GM12865 (cell line): ENCODE measurements at regions not wholly inside any gene's neighbourhood (a gene's known extent, or its start where the extent isn't known, plus 50 kb on each side); places are given as distances from the start of the nearest gene placed in this dataset.

Experiments used
- DNase-seq: peaks from one replicate; pipeline ENCODE4 v3.0.0; 2010; ENCODE audit warnings: low read depth
- H3K4me3 ChIP-seq: 2 replicates; pipeline ENCODE4 v1.5.1; 2011; ENCODE audit warnings: mild to moderate bottlenecking, low read depth, low read length, control low read depth
- TF ChIP-seq, protein P1 (sequence below): IDR thresholded peaks from 2 replicates; pipeline ENCODE4 v1.5.1; 2011; ENCODE audit warnings: low read length, control low read depth, low read depth, inconsistent platforms; ENCODE audit not compliant: insufficient read depth; ENCODE audit errors: missing control alignments

DNA sequence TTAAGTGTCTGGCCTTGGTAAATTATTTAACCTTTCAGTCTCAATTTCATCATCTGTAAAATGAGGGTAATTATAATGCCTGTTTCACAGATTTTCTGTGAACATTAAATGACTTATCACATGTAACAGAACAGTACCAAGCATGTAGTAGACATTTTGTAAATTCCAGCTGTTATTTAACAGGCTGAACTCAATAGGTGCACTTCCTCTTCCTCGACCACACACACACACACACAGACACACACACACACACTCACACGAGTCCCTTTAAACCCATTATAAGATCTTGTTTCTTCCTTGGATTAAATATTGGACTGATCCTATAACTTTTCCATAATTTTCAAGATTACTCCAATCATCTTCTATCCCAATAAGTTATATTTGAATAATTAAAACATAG, 53.4 kb upstream of the COL25A1 start:
- peak; percentile 15 for DNase-seq
- TF ChIP-seq, protein P1, sequence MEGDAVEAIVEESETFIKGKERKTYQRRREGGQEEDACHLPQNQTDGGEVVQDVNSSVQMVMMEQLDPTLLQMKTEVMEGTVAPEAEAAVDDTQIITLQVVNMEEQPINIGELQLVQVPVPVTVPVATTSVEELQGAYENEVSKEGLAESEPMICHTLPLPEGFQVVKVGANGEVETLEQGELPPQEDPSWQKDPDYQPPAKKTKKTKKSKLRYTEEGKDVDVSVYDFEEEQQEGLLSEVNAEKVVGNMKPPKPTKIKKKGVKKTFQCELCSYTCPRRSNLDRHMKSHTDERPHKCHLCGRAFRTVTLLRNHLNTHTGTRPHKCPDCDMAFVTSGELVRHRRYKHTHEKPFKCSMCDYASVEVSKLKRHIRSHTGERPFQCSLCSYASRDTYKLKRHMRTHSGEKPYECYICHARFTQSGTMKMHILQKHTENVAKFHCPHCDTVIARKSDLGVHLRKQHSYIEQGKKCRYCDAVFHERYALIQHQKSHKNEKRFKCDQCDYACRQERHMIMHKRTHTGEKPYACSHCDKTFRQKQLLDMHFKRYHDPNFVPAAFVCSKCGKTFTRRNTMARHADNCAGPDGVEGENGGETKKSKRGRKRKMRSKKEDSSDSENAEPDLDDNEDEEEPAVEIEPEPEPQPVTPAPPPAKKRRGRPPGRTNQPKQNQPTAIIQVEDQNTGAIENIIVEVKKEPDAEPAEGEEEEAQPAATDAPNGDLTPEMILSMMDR = no peak
- H3K4me3 ChIP-seq = no peak overlapping the region

DNA sequence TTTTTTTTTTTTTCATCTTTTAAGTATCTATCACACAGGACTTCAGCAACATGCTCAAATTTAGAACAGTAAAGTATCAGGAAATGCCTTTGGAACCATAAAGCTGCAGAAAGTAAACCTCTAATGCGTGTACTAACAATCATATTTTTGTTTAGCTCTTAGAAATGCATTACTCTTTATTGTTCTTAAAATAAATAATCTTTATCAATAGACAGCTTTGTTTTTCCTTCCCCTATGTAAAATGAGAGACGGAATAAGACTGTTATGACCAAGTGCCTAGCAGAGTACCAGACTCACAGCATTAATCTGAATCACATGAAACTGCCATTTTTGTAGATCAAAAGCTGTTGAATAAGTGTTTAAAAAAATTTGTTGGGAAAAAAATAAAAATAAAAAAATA, 50.5 kb upstream of the COL25A1 start:
- no peak overlapping the region for H3K4me3 ChIP-seq
- DNase-seq = no peak
- TF ChIP-seq, protein P1 = no peak
